NCI-H526 treated with DMSO at 0.1 percent for 48 hours (cell line): ENCODE measurements at regions not wholly inside any gene's neighbourhood (a gene's known extent, or its start where the extent isn't known, plus 50 kb on each side); places are given as distances from the start of the nearest gene placed in this dataset.
A peak's percentile ranks its signal among the peaks of the same experiment; 100 is the strongest.
"Not testable (repeated sequence)": the region's sequence is repeated elsewhere in the genome, so short reads cannot be mapped to it uniquely, and the experiment has no call there.

Experiments
- DNase-seq: peaks from one replicate; lab custom pipeline; 2025; lab: John Stamatoyannopoulos, UW

DNA sequence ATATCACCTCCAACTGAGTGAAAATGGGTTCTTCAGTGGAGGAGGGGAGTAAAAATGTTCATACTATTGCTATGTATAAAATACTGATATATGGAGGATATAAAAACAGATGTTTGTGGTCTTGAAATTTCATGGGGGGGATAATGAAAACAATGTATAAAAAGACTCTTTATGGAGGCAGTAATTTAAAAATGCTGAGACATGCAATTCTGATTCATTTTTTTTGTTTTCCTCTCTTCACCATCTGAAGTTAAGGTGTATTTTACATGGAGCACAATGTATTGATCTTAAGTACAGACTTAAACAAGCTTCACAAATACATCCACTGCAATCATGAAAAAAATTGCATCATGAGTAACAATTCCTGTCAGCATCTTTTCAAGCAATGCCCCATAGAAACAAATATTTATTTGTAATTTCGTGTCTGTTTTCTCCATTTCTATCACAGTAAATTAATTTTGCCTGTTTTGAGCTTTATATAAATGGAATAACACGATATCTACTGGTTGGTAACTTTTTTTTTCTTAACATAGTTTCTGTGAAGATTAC is 393.2 kb upstream of the ZNF804A start:
- no peak for DNase-seq

DNA sequence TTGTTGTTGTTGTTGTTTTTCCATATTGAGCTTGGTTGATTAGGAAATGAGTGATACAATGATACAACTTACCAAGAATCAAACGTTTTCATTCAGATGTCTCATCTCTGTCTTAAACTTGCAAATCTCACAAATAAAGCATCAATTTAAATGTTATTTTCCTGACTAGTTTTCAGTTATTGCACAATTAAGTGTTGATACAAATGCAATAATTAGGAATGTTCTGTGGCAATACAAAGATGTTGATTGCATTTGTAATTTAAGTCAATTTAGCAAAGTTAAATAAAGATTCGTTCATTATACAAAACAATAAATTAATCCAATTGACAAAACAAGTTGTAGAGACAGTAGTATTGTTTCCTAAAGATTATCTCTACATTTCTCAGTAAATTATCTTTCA is 392.3 kb upstream of the ZNF804A start:
- DNase-seq = no peak

DNA sequence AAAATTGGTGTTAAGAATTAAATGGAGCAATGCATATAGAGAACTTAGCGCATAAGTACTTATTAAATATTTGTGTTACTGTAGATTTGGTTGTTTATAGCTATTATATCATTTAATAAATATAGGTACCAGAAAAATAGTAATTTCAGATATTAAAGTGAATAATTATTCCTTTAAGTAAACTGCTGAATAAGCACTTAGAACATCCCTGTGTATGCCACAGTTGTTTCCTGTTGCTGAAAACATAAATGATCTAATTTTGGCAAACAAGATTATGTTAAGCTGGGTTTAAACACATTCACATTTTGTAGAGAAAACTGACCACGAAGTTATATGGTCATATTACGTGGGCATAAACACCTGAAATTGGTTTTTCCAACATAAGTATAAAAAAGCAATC is 388.0 kb upstream of the ZNF804A start:
- DNase-seq = no peak

DNA sequence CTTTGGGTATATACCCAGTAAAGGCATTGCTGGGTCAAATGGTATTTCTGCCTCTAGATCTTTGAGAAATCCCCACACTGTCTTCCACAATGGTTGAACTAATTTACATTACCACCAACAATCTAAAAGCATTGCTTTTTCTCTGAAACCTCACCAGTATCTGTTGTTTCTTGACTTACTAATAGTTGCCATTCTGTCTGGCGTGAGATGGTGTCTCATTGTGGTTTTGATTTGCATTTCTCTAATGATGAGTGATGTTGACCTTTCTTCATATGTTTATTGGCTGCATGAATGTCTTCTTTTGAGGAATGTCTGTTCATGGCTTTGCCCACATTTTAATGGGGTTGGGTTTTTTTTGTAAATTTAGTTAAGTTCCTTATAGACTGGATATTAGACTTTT is 382.6 kb upstream of the ZNF804A start:
- DNase-seq = peak; percentile 24

DNA sequence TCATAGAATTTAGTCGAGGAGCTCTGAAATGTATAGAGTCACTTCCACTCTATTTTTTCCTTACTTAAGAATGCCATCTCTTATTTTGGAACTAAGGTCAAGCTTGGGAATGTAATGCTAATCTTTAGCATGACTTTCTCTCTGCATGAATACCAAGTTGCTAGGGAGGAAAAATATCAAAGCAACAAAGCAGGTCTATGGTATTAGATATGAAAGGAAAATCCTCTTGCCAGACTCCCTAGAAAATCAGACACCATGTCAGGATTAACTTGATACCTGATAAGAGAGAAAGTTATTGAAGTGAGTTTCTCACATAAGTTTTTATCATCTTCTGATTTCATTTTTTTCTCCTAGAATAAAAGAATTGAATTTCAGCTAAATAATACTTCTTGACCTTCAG is 341.7 kb upstream of the ZNF804A start:
- DNase-seq = no peak

DNA sequence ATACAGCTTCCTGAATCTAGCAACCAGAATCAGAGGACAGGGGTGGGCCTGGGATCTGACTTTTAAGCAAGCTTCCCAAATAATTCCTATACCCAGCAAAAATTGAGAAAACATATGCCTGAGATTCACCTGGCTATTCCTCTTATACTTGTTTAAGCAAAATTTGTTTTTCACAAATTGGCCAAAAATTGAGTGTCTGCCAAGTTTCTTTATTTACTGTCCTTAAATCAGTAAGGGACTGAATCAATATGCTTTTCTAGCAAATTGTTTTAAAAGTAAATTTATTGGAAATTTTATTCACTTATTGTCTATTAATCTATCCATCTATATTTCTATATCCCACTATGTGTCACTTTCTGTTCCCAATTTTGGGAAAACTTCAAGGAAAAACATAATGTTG is 337.0 kb upstream of the ZNF804A start:
- DNase-seq = no peak

DNA sequence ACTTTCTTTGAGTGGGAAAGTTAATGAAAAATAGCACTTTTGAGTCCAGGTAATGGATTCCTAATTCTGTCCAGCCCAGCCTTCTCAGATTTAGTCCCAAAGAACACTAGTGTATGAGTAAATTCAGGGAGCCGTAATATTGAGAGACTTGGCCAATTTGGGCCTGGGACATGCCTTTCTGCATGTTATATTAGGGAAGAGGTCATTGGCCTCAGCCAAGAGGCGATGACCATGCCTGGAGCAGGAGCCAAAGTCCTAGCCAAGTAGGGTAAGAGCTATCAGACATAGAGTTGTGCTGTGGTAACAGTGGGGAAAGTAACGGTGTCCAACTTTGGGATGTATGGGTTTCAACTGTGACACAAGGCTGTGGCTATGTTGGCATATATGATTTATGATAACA is 336.5 kb upstream of the ZNF804A start:
- DNase-seq = no peak

DNA sequence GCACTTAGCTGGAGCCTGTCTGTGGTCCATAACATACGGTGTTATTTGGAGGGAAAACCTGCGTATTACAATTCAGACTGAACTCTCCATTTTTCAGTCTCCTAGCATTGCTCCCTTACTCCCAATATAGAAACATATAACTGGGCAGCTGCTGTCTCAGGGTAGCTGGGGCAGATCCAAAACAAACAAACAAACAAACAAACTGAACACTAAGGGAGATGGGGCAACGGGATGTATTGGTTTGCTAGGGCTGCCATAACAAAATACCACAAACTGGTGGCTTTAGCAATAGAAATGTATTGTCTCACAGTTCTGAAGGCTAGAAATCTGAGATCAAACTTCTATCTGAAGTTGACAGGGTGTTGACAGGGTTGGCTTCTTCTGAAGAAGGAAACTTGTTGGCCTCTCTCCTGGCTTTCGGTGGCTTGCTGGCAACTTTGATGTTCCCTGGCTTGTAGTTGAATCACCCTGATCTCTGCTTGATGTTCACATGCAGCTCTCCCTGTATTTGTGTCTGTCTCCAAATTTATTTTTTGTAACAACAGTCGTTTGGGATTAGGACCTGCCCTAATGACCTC is 329.3 kb upstream of the ZNF804A start:
- no peak for DNase-seq

DNA sequence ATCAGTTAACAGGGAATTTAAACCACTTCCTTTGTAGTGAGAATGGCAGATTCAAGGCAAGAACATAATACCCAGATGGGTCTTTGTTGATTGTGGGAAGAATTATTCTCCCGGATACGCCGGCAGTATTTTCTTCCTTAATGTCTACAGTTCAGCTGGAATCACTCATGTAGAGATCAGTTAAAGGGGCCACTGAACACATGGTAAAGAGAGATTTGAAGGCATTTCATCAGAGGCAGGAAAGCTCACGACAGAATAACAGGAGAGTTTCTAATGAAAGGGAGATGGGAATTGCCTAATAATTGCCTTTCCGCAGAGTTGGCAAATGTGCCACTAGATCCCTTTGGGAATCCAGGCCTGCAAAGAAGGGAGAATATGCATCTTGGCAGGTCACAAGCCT is 327.7 kb upstream of the ZNF804A start:
- DNase-seq = no peak

DNA sequence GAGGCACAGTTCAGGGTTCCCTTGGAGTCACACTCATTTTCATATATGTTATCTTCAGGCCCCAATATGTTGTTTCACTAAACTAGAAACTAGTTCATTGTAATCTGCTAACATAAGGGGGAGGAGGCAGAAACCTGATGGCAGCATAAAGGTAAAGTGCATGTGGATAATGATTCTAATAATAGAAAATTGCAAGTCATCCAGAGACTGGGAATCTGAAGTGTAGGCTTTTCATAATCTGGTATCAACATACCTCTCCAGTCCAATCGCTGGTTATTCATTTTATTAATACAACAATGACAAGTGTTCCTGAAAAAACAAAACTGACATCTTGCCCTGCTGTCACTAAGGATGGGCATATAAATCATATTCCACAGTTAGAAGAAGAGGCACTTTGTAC is 326.3 kb upstream of the ZNF804A start:
- no peak for DNase-seq

DNA sequence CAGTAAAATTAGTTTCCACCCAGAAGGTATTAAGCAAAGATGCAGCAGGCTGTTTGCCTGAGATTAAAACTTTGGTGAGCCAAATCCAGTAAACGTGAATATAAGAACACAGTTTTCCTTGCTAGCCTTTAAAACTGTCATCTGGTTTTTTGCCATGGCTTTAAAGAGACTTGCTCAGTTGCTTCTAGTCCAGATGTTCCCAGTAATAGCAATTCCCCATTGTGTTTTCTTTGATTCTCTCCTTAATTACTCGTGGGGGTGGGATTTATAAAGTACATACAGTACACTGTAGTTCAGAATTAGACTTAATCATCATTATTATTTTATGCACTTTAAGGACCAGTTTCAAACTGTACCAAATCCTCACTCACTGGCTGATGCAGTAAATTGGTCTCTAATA is 303.5 kb upstream of the ZNF804A start:
- no peak for DNase-seq

DNA sequence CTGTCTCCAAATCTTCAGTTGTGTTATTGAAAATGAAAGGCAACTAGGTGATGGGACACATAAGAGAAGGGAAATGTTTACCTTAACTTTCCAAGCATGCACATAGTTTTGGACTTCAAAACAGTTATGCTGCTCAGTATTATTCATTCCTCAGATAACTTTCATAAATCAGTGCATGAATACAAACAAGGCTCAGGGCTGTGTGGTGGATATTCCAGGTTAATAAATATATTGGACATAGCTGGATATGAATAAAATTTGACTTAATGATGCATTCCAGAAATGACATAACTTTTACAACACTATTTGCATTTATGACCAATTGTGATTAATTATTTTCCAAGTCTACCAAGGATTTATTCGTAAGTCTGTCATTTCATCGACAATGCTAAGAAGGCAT is 301.2 kb upstream of the ZNF804A start:
- DNase-seq = no peak

DNA sequence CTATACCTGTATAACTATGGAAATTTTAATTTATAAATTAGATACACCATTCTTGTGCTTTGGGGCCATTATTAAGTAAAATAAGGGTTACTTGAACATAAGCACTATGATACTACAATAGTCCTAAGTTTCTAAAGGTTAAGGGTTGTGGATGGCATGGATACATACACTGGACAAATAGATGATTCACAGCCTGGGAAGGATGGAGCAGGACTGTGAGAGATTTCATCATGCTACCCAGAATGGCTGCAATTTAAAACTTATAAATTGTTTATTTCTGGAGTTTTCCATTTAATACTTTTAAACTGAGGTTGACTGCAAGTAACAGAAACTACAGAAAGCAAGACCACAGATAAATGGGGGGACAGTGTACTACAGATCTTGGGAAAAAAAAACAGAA is 295.8 kb upstream of the ZNF804A start:
- DNase-seq = no peak

DNA sequence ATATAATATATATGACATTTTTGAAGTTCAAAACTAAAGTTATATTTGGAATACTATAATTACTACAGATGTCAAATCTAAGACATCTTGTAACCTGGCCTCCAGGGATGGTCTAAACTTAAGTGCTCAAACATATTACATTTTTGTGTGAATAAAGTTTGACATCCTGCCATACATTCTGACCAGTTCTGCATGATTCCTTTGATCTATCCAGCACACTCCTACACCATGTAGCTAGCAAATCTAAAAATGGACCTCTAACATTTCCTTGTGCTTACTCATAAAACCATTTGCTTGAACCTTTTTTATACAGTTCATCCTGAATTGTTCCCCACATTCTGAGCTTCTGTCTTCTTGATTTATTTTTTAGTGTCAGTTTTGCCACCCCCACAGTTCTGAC is 294.3 kb upstream of the ZNF804A start:
- DNase-seq = no peak

DNA sequence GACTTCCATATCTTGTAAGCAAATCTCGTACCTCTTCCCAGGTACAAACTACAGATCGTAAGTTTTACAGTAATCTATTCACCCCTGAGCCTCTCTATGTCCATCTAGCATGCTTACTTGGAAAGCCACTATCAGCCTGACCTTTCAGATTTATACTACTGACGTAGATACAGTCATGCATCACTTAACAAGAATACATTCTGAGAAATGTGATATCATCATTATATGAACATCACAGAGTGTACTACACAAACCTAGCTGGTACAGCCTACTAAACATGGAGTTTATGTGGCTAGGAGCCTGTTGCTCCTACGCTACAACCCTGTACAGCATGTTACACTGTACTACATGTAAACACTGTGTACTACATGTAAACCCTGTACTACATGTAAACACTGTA is 293.2 kb upstream of the ZNF804A start:
- DNase-seq = no peak

DNA sequence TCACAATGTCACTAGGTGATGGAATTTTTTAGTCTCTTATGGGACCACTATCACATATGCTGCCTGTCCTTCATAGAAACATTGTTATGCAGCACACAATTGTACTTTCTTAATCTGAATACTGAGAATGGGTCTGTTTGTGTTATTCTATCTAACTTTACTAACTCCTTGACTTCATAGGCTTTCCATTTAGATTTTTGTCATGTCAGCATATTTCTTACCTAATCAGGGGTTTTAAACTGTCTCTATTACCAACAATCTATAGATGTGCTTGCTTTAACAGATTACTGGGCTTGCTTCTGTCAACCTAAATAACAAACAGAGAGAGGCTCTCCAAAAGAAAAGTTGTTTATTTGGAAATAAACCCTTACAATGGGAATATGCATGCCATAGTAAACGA is 289.6 kb upstream of the ZNF804A start:
- DNase-seq = no peak

DNA sequence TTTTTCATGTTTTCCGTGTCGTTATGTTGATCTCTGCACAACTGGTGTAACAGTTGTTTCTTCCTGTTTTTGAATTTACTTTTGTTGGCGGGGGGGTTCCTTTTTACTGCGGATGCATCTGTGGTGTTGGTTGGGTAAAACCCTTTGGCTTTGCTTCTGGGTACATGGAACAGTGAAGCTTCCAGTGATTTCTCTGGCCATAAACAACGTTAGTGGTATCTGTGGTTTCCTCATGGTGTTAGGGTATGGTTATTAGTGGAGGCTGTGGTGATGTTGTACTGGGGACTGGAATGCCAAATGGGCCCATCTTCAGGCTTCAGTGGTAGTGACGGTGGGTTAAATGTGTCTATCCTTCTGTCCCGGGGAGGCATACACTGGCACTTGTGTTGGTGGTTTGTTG is 285.4 kb upstream of the ZNF804A start:
- DNase-seq = no peak

DNA sequence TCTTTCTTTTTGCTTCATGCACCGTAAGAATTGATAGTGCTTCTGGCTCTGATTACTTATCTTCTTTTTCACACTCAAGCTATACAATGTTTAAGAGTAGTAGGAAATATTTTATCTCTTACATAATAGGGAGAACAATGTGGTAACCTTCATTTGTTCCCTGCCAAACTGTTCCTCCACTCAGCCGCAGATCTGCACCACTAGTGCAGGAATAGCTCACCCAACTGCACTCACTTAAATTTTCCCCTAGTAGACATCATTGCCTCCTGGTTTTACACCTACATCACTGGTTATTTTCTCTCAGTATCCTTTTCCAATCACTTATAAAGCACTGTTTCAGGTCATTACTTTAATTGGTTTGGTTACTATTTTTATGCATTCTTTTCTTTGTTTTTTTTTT is 283.5 kb upstream of the ZNF804A start:
- no peak for DNase-seq

DNA sequence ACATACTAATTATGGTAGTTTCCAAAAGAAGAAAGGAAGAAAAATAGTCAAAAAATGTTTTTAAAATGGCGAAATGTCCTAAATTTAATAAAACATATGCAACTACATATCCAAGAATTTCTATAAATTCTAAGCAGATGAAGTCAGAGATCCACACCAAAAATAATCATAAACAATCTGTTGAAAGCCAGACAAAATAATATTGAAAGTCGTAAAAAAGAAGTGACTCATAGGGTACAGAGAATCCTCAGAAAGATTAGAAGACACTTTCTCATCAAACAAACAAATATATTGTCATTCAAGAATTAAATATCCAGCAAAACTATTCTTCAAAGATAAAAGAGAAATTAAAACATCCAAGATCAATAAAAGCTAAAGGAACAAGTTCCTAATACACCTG is 281.4 kb upstream of the ZNF804A start:
- DNase-seq = no peak

DNA sequence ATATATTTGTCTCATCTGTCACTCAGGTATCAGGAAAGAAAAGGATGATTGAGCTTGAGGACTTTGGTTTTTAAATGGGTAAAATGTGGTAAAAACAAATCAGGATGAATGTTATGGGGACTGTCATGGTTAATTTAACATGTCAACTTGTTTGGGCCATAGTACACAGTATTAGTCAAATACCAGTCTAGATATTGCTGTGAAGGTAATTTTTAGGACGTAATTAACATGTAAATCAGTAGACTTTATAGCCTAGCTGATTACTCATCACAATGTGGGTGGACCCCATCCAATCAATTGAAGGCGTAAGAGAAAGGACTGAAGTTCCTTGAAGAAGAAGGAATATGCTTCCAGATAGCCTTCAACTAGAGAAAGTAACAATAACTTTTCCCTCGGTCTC is 275.7 kb upstream of the ZNF804A start:
- DNase-seq = peak; percentile 61

DNA sequence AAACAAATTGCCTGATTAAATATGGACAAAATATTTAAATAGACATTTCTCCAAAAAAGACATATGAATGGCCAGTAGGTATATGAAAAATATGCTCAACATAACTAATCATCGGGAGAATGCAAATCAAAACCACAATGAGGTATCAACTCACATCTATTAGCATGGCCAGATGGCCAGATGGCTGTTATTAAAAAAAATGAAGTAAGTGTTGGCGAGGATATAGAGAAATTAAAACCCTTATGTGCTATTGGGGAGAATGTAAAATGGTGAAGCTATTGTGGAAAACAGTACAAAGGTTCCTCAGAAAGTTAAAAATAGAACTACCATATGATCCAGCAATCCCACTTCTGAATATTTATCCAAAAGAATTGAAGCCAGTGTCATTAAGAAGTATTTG is 272.3 kb upstream of the ZNF804A start:
- peak; percentile 91 for DNase-seq

DNA sequence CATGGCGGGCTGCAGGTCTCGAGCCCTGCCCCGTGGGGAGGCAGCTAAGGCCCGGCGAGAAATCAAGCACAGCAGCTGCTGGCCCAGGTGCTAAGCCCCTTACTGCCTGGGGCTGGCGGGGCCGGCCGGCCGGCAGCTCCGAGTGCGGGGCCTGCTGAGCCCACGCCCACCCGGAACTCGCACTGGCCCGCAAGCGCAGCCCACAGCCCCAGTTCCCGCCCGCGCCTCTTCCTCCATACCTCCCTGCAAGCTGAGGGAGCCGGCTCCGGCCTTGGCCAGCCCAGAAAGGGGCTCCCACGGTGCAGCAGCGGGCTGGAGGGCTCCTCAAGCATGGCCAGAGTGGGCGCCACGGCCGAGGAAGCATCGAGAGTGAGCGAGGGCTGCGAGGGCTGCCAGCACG is 270.5 kb upstream of the ZNF804A start:
- DNase-seq = not testable (repeated sequence)

DNA sequence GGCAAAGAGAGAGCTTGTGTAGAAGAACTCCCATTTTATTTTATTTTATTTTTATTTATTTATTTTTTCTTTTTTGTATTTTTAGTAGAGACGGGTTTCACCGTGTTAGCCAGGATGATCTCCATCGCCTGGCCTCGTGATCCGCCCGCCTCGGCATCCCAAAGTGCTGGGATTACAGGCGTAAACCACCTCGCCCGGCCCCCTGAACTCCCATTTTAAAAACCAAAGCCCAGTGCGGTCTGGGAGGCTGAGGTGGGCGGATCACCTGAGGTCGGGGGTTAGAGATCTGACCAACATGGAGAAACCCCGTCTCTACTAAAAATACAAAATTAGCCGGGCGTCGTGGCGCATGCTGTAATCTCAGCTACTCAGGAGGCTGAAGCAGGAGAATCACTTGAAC is 267.8 kb upstream of the ZNF804A start:
- not testable (repeated sequence) for DNase-seq

DNA sequence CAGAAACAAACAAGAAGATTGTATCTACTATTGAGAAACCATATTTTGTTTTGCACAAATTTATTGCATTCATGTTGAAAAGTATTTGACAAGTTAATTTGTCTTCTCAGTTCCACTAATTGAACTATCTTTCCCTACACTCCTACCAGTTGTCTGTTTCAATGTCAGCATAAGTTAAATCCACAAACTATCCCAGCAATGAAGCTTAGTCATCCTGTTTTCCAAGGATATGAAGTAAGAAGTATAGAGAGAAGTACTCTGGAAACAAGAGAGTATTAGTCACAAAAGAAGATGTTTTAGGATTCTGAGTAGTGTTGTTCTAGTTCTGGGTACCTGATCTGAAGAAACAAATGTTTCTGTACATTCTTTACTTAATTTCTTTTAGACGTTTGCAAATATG is 261.6 kb upstream of the ZNF804A start:
- no peak for DNase-seq

DNA sequence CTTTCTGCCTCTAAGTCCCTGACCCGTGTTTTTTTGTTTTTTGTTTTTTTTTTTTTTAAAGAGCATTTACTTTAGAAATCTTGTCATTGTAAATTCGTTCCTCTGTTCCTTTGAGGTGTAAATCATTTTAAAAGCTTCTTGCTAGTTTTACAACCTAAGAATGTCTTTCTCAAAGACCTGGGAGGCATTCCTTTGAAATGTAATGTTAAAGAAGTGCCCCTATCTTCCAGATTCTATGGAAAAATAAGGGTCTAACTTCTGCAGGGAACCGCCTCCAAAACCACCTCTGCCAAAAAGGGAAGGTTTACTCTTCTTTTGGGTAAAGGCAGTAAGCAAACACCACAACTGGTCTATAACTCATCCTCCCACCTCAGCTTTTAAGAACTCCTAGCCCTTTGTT is 259.6 kb upstream of the ZNF804A start:
- DNase-seq = no peak
